T-helper 2 cell treated with Interferon-gamma antibody and Interleukin-4, amounts not matched to agents 5 μg/mL and 100 μg/mL, for 36 hours (primary cell): ENCODE measurements at regions not wholly inside any gene's neighbourhood (a gene's known extent, or its start where the extent isn't known, plus 50 kb on each side); places are given as distances from the start of the nearest gene placed in this dataset.
"Not testable (repeated sequence)": the region's sequence is repeated elsewhere in the genome, so short reads cannot be mapped to it uniquely, and the experiment has no call there.

Experiments
- DNase-seq: peaks from one replicate; pipeline ENCODE4 v3.0.0; 2021; ENCODE audit warnings: low spot score
- H3K27ac Mint-ChIP-seq: one replicate; pipeline ENCODE4 v1.8.0; 2021; ENCODE audit warnings: mild to moderate bottlenecking, mixed read lengths
- H3K27me3 Mint-ChIP-seq: one replicate; pipeline ENCODE4 v1.8.0; 2021; ENCODE audit warnings: low read depth, mixed read lengths
- H3K36me3 Mint-ChIP-seq: one replicate; pipeline ENCODE4 v1.8.0; 2021; ENCODE audit warnings: low read depth, mixed read lengths
- H3K4me1 Mint-ChIP-seq: one replicate; pipeline ENCODE4 v1.8.0; 2021; ENCODE audit warnings: low read depth, mixed read lengths
- H3K4me3 Mint-ChIP-seq: one replicate; pipeline ENCODE4 v1.8.0; 2022; ENCODE audit warnings: mild to moderate bottlenecking, moderate library complexity, mixed read lengths
- H3K9me3 Mint-ChIP-seq: one replicate; pipeline ENCODE4 v1.8.0; 2021; ENCODE audit warnings: mixed read lengths

DNA sequence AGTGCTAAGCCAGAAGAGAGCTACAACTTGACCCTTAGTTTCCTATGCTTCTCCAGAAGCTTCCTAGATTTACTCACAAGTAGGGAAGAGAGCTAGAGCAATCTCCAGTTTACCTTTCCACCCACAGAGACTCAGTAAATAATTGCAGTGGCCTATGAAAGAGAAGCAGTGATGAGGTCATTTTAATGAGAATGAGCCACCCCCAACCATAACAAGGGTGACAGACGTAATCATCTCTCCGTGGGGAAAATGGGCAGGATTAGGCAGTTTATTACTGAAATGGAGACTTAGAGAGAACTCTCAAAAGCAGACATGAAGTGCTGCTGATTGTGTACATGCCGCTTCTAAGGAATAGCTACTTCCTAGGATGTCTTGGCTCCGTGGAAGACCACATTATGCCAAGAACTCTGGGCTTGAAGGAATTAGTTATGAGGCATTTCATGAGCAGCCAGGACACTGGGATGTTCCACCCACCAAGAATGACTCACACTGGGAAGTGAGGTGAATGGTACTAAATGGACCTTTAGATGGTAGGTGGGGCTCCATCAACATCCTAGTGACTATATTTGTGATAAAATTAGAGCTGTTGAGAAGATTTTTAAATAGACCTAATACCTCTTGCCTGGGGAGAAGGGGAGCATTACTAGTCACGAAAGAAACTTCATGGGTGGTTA is 160.9 kb downstream of the EDEM1 start:
- H3K4me1 Mint-ChIP-seq = no peaks in the 10 kb centered on the region
- no peaks in the 10 kb centered on the region for H3K9me3 Mint-ChIP-seq
- no peak for DNase-seq
- no peaks in the 10 kb centered on the region for H3K36me3 Mint-ChIP-seq
- H3K4me3 Mint-ChIP-seq = no peak overlapping the region
- no peak overlapping the region for H3K27ac Mint-ChIP-seq
- H3K27me3 Mint-ChIP-seq = no peaks in the 10 kb centered on the region

DNA sequence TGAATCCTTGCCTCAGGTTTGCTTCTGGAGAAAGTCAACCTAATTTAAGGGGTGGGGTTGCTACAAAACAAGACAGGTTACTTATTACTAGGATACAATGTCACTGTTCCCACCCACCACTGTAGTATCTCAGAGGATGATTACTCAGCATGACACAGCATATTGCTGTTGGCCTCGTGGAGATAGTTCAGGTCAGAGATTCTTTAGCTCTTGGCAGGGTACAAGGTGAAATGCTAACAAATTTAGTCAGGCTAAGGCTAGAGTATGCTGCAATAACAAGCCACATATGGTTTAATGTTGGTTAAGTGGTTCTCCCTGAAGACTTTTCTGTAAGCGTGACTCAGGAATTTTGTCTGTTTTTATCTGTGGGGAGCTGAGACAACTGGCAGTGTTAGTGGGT is 161.8 kb downstream of the EDEM1 start:
- no peaks in the 10 kb centered on the region for H3K4me1 Mint-ChIP-seq
- no peak overlapping the region for H3K27ac Mint-ChIP-seq
- H3K4me3 Mint-ChIP-seq = no peak overlapping the region

DNA sequence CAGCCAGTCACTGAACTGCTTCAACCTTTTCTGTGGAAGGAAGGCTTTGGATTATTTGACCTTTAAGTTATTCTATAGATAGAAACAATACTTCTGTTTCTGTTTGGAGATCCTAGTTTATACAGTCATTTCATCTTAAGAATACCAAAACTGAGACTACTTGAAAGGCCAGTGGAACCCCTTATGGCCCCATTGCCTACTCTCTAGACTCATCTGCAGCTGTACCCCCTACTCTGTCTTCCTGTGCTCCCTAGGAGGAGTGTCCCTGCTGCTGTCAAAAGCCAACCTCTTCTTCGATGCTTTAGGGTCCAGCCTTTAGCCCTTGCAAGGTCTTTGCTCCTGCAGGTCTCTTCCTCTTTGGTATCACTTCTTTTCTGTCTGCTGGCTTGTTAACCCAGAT is 169.6 kb downstream of the EDEM1 start:
- Mint-ChIP-seq H3K4me3 (no peak overlapping the region), H3K27ac (no peak overlapping the region), H3K27me3 (no peaks in the 10 kb centered on the region), H3K9me3 (peaks cover 6% of the 10 kb centered on the region), H3K36me3 (no peaks in the 10 kb centered on the region), H3K4me1 (no peaks in the 10 kb centered on the region)
- no peak for DNase-seq

More for the DNA sequence above, 161.8 kb downstream of the EDEM1 start:
- Mint-ChIP-seq H3K27me3 (no peaks in the 10 kb centered on the region), H3K9me3 (no peaks in the 10 kb centered on the region), H3K36me3 (no peaks in the 10 kb centered on the region)
- DNase-seq = no peak

DNA sequence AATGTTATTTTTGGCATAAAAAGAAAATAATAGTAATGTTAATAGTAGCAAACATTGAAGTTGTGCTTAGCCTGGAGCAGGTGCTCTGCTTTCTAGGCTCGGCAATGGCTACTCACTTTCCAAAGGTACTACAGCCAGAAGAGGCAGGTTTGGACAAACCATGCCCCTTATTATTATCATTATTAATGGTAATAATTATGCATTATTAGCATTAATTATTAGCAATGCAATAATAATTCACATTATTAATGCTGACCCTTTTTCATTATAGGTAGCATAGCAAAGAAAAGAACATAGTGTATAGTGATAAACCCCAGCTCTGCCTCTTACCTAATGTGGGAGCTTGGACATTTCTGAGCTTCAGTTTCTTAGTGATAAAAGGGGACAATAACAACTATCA is 171.4 kb downstream of the EDEM1 start:
- Mint-ChIP-seq H3K4me1 (no peaks in the 10 kb centered on the region), H3K27me3 (no peaks in the 10 kb centered on the region), H3K36me3 (no peaks in the 10 kb centered on the region), H3K27ac (no peak overlapping the region), H3K9me3 (peaks cover 6% of the 10 kb centered on the region), H3K4me3 (no peak overlapping the region)
- DNase-seq = no peak

DNA sequence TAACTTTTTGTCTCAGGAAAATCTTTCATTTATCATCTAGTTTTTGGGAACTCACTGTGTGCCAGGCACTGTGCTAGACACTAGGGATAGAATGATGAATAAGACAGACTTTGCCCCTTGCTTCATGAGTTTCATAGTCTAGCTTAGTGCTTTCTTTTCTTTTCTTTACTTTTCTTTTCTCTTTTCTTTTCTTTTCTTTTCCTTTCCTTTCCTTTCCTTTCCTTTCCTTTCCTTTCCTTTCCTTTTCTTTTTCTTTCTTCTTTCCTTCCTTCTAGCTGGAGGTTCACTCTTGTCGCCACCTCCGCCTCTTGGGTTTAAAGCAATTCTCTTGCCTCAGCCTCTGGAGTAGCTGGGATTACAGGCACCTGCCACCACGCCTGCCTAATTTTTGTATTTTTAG is 172.9 kb downstream of the EDEM1 start:
- Mint-ChIP-seq H3K9me3 (peaks cover 6% of the 10 kb centered on the region), H3K27me3 (no peaks in the 10 kb centered on the region), H3K4me3 (no peak overlapping the region), H3K36me3 (no peaks in the 10 kb centered on the region), H3K27ac (no peak overlapping the region), H3K4me1 (no peaks in the 10 kb centered on the region)
- no peak for DNase-seq

DNA sequence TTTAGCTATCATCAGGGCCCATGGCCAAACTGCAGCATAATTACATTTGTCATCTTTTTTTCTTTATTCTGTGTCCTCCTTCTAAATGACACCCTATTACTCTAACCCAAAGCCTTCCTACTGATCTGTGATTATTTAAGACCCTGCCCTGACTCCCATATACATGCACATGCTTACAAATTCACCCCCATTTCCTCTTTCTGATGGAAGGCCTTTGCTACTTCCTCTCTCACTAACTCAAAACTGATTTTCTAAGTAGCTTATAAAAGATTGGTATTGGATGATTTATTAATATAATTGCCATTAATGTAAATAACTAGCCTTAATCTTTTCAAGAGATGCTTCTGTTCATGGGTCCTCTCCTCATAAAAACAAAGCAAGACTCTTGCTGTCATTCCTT is 179.2 kb downstream of the EDEM1 start:
- no peak overlapping the region for H3K4me3 Mint-ChIP-seq
- H3K4me1 Mint-ChIP-seq = no peaks in the 10 kb centered on the region
- no peaks in the 10 kb centered on the region for H3K9me3 Mint-ChIP-seq
- no peaks in the 10 kb centered on the region for H3K36me3 Mint-ChIP-seq
- H3K27ac Mint-ChIP-seq = no peak overlapping the region
- DNase-seq = no peak
- H3K27me3 Mint-ChIP-seq = no peaks in the 10 kb centered on the region

DNA sequence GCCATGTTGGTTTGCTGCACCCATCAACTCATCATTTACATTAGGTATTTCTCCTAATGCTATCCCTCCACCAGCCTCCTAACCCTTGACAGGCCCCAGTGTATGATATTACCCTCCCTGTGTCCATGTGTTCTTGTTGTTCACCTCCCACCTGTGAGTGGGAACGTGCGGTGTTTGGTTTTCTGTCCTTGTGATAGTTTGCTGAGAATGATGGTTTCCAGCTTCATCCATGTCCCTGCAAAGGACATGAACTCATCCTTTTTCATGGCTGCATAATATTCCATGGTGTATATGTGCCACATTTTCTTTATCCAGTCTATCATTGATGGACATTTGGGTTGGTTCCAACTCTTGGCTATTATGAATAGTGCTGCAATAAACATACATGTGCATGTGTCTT is 184.0 kb downstream of the EDEM1 start:
- not testable (repeated sequence) for H3K9me3 Mint-ChIP-seq, H3K36me3 Mint-ChIP-seq, H3K27me3 Mint-ChIP-seq, H3K4me1 Mint-ChIP-seq, DNase-seq, H3K27ac Mint-ChIP-seq, H3K4me3 Mint-ChIP-seq

DNA sequence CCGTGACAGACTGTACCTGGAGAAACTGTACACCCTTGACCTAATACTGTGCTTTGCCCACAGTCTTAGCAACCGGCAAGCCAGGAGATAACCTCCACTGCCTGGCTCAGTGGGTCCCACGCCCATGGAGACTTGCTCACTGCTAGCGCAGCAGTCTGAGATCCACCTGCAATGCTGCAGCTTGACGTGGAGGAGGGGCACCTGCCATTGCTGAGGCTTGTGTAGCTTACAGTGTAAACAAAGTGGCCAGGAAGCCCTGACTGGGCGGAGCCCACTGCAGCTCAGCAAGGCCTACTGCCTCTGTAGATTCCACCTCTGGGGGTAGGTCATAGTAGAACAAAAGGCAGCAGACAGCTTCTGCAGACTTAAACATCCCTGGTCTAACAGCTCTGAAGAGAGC is 189.3 kb downstream of the EDEM1 start:
- Mint-ChIP-seq H3K4me3 (no peak overlapping the region), H3K4me1 (no peaks in the 10 kb centered on the region), H3K9me3 (no peaks in the 10 kb centered on the region), H3K27ac (no peak overlapping the region), H3K36me3 (no peaks in the 10 kb centered on the region), H3K27me3 (no peaks in the 10 kb centered on the region)
- no peak for DNase-seq

DNA sequence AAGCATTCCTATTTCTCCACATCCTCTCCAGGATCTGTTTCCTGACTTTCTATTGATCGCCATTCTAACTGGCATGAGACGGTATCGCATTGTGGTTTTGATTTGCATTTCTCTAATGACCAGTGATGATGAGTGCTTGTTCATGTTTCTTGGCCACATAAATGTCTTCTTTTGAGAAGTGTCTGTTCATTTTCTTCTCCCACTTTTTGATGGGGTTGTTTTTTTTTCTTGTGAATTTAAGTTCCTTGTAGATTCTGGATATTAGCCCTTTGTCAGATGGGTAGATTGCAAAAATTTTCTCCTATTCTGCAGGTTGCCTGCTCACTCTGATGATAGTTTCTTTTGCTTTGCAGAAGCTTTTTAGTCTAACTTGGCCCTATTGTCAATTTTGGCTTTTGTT is 191.8 kb downstream of the EDEM1 start:
- DNase-seq, H3K36me3 Mint-ChIP-seq, H3K27ac Mint-ChIP-seq, H3K9me3 Mint-ChIP-seq, H3K4me3 Mint-ChIP-seq, H3K27me3 Mint-ChIP-seq, H3K4me1 Mint-ChIP-seq: not testable (repeated sequence)

DNA sequence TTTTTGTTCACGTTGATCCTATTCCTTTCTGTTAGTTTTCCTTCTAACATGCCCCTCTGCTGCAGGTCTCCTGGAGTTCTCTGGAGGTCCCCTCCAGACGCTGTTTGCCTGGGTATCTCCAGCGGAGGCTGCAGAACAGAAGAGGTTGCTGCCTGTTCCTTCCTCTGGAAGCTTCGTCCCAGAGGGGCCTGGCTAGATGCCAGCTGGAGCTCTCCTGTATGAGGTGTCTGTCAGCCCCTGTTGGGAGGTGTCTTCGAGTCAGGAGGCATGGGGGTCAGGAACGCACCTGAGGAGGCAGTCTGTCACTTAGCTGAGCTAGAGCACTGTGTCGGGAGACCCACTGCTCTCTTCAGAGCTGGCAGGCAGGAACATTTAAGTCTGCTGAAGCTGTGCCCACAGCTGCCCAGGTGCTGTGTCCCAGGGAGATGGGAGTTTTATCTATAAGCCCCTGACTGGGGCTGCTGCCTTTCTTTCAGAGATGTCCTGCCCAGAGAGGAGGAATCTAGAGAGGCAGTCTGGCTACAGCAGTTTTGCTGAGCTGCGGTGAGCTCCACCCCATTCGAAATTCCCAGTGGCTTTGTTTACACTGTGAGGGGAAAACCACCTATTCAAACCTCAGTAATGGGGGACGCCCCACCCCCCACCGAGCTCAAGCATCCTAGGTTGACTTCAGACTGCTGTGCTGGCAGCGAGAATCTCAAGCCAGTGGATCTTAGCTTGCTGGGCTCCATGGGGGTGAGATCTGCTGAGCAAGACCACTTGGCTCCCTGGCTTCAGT is 196.2 kb downstream of the EDEM1 start:
- not testable (repeated sequence) for H3K9me3 Mint-ChIP-seq, DNase-seq, H3K4me3 Mint-ChIP-seq, H3K27me3 Mint-ChIP-seq, H3K4me1 Mint-ChIP-seq, H3K27ac Mint-ChIP-seq, H3K36me3 Mint-ChIP-seq

DNA sequence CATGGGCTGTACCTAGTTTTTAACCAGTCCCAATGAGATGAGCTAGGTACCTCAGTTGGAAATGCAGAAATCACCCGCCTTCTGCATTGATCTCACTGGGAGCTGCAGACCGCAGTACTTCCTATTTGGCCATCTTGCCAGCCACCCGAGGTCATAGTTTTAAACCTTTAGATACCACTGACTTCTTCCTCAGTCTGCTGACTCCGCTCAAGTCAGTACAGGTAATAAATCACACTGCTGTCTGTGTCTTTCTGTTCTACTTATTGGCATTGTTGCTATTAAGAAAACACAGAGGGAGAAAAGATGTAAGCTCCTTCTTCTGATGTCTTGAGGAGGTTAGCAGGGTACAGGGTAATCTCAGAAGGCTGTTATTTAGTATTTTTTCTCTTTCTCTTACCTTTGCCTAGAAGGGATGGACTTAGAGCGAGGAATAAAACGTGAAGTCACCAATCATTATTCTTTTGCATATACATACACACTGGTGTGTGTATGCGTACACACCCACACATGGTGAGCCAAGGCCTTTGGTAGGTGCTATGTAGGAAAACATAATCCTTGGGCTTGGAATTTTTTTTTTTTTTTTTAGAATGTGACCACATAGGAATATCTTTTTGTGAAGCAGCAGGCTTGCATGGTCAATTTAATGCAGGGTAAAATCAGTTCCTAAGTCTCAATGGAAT is 197.2 kb downstream of the EDEM1 start:
- no peaks in the 10 kb centered on the region for H3K9me3 Mint-ChIP-seq
- H3K4me3 Mint-ChIP-seq = no peak overlapping the region
- H3K27ac Mint-ChIP-seq = no peak overlapping the region
- H3K4me1 Mint-ChIP-seq = no peaks in the 10 kb centered on the region
- no peaks in the 10 kb centered on the region for H3K27me3 Mint-ChIP-seq
- DNase-seq = no peak
- H3K36me3 Mint-ChIP-seq = no peaks in the 10 kb centered on the region

DNA sequence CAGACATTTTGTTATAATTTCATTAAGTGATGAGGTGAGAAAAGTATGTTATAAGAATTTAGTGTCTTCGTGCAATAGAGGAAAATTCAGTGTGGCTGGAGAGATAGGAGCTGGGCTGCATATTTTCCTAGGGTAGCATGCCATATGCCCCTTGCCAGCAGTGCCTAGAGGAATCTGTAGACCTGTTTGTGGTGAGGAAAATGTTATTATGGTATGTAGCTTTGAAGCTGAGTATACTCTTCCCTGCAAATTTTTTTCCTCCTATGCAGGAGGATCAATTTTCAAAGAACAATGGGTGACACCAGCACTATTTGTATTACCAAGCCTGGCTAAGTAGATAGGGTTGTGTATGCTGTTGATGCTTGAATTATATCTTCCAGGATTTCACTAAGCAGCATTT is 200.6 kb downstream of the EDEM1 start:
- Mint-ChIP-seq H3K27ac (no peak overlapping the region), H3K4me3 (no peak overlapping the region), H3K27me3 (no peaks in the 10 kb centered on the region), H3K9me3 (no peaks in the 10 kb centered on the region), H3K4me1 (no peaks in the 10 kb centered on the region), H3K36me3 (no peaks in the 10 kb centered on the region)
- no peak for DNase-seq

DNA sequence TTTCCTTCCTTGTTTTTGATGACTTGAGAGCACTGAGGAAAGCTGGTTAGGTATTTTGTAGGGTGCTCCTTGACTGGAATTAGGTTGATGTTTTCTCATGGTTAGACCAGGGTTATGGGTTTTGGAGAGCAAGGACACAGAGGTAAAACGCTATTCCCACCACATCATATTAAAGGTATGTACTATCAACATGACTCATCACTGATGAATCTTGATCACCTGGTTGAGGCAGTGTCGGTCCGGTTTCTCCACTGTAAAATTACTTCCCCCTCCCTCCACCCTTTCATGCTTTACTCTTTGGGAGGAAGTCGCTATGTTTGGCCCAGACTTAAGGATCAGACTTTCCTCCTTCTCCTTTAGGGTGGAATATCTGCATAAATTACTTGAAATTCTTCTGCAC is 201.6 kb downstream of the EDEM1 start:
- H3K27me3 Mint-ChIP-seq = no peaks in the 10 kb centered on the region
- DNase-seq = no peak
- H3K4me1 Mint-ChIP-seq = no peaks in the 10 kb centered on the region
- H3K27ac Mint-ChIP-seq = no peak overlapping the region
- no peaks in the 10 kb centered on the region for H3K36me3 Mint-ChIP-seq
- H3K4me3 Mint-ChIP-seq = no peak overlapping the region
- H3K9me3 Mint-ChIP-seq = no peaks in the 10 kb centered on the region

DNA sequence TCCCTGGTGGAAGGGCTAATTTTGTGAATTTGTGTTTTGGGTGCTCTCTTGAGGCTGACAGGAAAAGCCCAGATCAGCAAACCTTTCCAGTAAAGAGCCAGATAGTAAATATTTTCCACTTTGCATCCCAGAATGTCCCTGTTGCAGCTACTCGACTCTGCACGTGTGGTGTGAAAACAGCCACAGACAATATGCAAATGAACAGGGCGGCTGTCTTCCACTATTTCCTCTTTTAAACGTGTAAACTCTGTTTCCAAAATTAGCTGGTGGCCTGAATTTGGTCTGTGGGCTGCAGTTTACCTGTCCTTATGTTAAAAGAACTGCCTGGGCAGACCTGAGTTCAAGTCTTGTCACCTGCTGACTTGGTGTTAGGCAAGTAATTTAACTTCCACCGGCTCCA is 202.7 kb downstream of the EDEM1 start:
- no peaks in the 10 kb centered on the region for H3K4me1 Mint-ChIP-seq
- no peak overlapping the region for H3K27ac Mint-ChIP-seq
- H3K9me3 Mint-ChIP-seq = no peaks in the 10 kb centered on the region
- no peak overlapping the region for H3K4me3 Mint-ChIP-seq
- no peak for DNase-seq
- no peaks in the 10 kb centered on the region for H3K36me3 Mint-ChIP-seq
- no peaks in the 10 kb centered on the region for H3K27me3 Mint-ChIP-seq
